ENCODE measurements at regions not wholly inside any gene's neighbourhood (a gene's known extent, or its start where the extent isn't known, plus 50 kb on each side); places are given as distances from the start of the nearest gene placed in this dataset.

DNA sequence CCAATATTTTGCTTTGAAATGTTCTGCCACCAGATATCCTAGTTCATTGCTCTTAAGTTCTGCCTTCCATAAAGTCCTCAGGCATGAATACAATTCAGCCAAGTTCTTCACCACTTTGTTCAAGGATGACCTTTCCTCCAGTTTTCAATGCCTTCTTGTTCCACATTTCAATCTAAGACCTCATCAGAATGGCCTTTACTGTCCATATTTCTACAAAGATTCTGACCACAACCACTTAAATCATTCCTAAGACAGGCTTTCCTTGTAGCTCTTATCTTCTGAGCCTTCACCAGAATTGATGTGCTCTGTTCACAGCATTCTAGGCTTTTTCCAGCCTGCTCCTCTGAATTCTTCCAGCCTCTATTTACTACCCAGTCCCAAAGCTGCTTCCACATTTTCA, 319.0 kb downstream of the HACE1 start:
- Histone ChIP-seq H3K27me3 (ENCODE audit: control insufficient read depth in 4 of 4, insufficient read depth in 4 of 4, low read length in 3 of 4) (no peaks in the 10 kb centered on the region), H3K4me3 (ENCODE audit: low read depth in 1 of 3, low read length in 3 of 3) (no peak overlapping the region), H3K36me3 (ENCODE audit: control insufficient read depth in 4 of 4, insufficient read depth in 3 of 4, low read depth in 1 of 4, low read length in 3 of 4) (no peaks in the 10 kb centered on the region), H3K9me3 (ENCODE audit: control insufficient read depth in 4 of 4, low read length in 3 of 4) (no peaks in the 10 kb centered on the region), H3K4me1 (ENCODE audit: control insufficient read depth in 4 of 4, insufficient read depth in 4 of 4, low read length in 3 of 4) (no peaks in the 10 kb centered on the region), H3K9ac (ENCODE audit: low read depth in 1 of 2, low read length in 2 of 2) (no peak overlapping the region), H3K27ac (ENCODE audit: low read depth in 1 of 2, low read length in 2 of 2) (no peak overlapping the region)
- TF ChIP-seq GABPA (IDR thresholded peaks at IDR 0.05 in 1 of 2, conservative IDR thresholded peaks at IDR 0.05 in 1 of 2) (no peak), RAD21 (IDR thresholded peaks at IDR 0.05) (no peak), EGR1 (IDR thresholded peaks at IDR 0.05; ENCODE audit: low read depth in 2 of 2) (no peak), SP1 (IDR thresholded peaks at IDR 0.05) (no peak)
- no peak for DNase-seq (ENCODE audit: low spot score)

DNA sequence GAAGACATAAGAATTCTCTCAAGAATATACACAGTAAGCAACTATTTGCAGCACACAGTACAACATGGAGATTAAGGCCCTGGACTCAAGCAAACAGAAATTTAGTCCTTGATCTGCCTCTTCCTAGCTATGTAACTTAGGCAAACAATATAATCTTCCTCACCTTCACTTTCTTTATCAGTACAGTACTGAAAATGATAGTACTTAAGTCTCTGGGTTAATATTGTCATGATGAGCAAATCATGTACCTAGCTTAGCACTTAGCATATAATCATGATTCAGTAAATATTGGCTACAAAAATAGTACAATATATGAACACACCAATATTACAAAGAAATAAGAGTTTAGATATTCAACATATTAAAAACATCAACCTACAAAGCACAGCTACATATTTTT, 320.5 kb downstream of the HACE1 start:
- no peaks in the 10 kb centered on the region for H3K27me3 ChIP-seq (ENCODE audit: control insufficient read depth in 4 of 4, insufficient read depth in 4 of 4, low read length in 3 of 4)
- no peaks in the 10 kb centered on the region for H3K36me3 ChIP-seq (ENCODE audit: control insufficient read depth in 4 of 4, insufficient read depth in 3 of 4, low read depth in 1 of 4, low read length in 3 of 4)
- H3K4me1 ChIP-seq (ENCODE audit: control insufficient read depth in 4 of 4, insufficient read depth in 4 of 4, low read length in 3 of 4): no peaks in the 10 kb centered on the region
- TF ChIP-seq RXRA (IDR thresholded peaks at IDR 0.05): no peak
- TF ChIP-seq, protein P1, sequence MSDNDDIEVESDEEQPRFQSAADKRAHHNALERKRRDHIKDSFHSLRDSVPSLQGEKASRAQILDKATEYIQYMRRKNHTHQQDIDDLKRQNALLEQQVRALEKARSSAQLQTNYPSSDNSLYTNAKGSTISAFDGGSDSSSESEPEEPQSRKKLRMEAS (IDR thresholded peaks at IDR 0.05): no peak
- TF ChIP-seq SP1 (IDR thresholded peaks at IDR 0.05): no peak
- TF ChIP-seq HNF4A (conservative IDR thresholded peaks at IDR 0.05): no peak
- no peak for TF ChIP-seq RAD21 (IDR thresholded peaks at IDR 0.05)
- TF ChIP-seq, protein P2, sequence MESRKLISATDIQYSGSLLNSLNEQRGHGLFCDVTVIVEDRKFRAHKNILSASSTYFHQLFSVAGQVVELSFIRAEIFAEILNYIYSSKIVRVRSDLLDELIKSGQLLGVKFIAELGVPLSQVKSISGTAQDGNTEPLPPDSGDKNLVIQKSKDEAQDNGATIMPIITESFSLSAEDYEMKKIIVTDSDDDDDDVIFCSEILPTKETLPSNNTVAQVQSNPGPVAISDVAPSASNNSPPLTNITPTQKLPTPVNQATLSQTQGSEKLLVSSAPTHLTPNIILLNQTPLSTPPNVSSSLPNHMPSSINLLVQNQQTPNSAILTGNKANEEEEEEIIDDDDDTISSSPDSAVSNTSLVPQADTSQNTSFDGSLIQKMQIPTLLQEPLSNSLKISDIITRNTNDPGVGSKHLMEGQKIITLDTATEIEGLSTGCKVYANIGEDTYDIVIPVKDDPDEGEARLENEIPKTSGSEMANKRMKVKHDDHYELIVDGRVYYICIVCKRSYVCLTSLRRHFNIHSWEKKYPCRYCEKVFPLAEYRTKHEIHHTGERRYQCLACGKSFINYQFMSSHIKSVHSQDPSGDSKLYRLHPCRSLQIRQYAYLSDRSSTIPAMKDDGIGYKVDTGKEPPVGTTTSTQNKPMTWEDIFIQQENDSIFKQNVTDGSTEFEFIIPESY (IDR thresholded peaks at IDR 0.05): no peak
- TF ChIP-seq HNF4G (IDR thresholded peaks at IDR 0.05): no peak
- no peak for TF ChIP-seq NR2F2 (IDR thresholded peaks at IDR 0.05)
- no peak for TF ChIP-seq YY1 (IDR thresholded peaks at IDR 0.05)
- TF ChIP-seq, protein P3, sequence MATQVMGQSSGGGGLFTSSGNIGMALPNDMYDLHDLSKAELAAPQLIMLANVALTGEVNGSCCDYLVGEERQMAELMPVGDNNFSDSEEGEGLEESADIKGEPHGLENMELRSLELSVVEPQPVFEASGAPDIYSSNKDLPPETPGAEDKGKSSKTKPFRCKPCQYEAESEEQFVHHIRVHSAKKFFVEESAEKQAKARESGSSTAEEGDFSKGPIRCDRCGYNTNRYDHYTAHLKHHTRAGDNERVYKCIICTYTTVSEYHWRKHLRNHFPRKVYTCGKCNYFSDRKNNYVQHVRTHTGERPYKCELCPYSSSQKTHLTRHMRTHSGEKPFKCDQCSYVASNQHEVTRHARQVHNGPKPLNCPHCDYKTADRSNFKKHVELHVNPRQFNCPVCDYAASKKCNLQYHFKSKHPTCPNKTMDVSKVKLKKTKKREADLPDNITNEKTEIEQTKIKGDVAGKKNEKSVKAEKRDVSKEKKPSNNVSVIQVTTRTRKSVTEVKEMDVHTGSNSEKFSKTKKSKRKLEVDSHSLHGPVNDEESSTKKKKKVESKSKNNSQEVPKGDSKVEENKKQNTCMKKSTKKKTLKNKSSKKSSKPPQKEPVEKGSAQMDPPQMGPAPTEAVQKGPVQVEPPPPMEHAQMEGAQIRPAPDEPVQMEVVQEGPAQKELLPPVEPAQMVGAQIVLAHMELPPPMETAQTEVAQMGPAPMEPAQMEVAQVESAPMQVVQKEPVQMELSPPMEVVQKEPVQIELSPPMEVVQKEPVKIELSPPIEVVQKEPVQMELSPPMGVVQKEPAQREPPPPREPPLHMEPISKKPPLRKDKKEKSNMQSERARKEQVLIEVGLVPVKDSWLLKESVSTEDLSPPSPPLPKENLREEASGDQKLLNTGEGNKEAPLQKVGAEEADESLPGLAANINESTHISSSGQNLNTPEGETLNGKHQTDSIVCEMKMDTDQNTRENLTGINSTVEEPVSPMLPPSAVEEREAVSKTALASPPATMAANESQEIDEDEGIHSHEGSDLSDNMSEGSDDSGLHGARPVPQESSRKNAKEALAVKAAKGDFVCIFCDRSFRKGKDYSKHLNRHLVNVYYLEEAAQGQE (IDR thresholded peaks at IDR 0.05): no peak
- no peak for TF ChIP-seq FOXA2 (IDR thresholded peaks at IDR 0.05)
- TF ChIP-seq FOXA1 (IDR thresholded peaks at IDR 0.05): no peak
- TF ChIP-seq, protein P4, sequence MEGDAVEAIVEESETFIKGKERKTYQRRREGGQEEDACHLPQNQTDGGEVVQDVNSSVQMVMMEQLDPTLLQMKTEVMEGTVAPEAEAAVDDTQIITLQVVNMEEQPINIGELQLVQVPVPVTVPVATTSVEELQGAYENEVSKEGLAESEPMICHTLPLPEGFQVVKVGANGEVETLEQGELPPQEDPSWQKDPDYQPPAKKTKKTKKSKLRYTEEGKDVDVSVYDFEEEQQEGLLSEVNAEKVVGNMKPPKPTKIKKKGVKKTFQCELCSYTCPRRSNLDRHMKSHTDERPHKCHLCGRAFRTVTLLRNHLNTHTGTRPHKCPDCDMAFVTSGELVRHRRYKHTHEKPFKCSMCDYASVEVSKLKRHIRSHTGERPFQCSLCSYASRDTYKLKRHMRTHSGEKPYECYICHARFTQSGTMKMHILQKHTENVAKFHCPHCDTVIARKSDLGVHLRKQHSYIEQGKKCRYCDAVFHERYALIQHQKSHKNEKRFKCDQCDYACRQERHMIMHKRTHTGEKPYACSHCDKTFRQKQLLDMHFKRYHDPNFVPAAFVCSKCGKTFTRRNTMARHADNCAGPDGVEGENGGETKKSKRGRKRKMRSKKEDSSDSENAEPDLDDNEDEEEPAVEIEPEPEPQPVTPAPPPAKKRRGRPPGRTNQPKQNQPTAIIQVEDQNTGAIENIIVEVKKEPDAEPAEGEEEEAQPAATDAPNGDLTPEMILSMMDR (IDR thresholded peaks at IDR 0.05; ENCODE audit: low read depth, low read length, missing input control): no peak
- TF ChIP-seq, protein P5, sequence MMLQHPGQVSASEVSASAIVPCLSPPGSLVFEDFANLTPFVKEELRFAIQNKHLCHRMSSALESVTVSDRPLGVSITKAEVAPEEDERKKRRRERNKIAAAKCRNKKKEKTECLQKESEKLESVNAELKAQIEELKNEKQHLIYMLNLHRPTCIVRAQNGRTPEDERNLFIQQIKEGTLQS (IDR thresholded peaks at IDR 0.05): no peak
- no peak for TF ChIP-seq JUND (IDR thresholded peaks at IDR 0.05)
- TF ChIP-seq EGR1 (IDR thresholded peaks at IDR 0.05; ENCODE audit: low read depth in 2 of 2): no peak
- TF ChIP-seq GABPA (IDR thresholded peaks at IDR 0.05 in 1 of 2, conservative IDR thresholded peaks at IDR 0.05 in 1 of 2): no peak
- TF ChIP-seq TAF1 (conservative IDR thresholded peaks at IDR 0.05): no peak
- H3K4me3 ChIP-seq (ENCODE audit: low read depth in 1 of 3, low read length in 3 of 3): no peak overlapping the region
- H3K9me3 ChIP-seq (ENCODE audit: control insufficient read depth in 4 of 4, low read length in 3 of 4): no peaks in the 10 kb centered on the region
- no peak for DNase-seq (ENCODE audit: low spot score)
- H3K9ac ChIP-seq (ENCODE audit: low read depth in 1 of 2, low read length in 2 of 2): no peak overlapping the region
- no peak overlapping the region for H3K27ac ChIP-seq (ENCODE audit: low read depth in 1 of 2, low read length in 2 of 2)

Data from liver (tissue), 7 donors.